SK-N-MC (cell line): ENCODE measurements at regions not wholly inside any gene's neighbourhood (a gene's known extent, or its start where the extent isn't known, plus 50 kb on each side); places are given as distances from the start of the nearest gene placed in this dataset.

Source experiments
- EZH2 ChIP-seq: fragments of 200-600 bp; sonication (generic); IDR thresholded peaks from one replicate; pipeline ENCODE4 v1.6.1; 2017; ENCODE audit warnings: antibody characterized with exemption
- POLR2AphosphoS5 ChIP-seq: IDR thresholded peaks from 2 replicates; pipeline ENCODE4 v1.6.1; 2012; ENCODE audit warnings: mild to moderate bottlenecking, low read depth, low read length, borderline replicate concordance

GRCh38 chr21:20486303-20486702, 511.9 kb upstream of the NCAM2 start:
- no peak for TF ChIP-seq EZH2
- no peak for TF ChIP-seq POLR2AphosphoS5
